Activated T-helper 2 cell treated with anti-CD3 and anti-CD28 coated beads, Interferon-gamma antibody, Interleukin-2, Interleukin-4, amounts not matched to agents 10 μg/mL and 5 μg/mL and 100 μg/mL, durations not matched to agents 14 hours and 24 hours and 36 hours (primary cell): ENCODE measurements at regions not wholly inside any gene's neighbourhood (a gene's known extent, or its start where the extent isn't known, plus 50 kb on each side); places are given as distances from the start of the nearest gene placed in this dataset.

Experiments
- DNase-seq: peaks from one replicate; pipeline ENCODE4 v3.0.0; 2021; ENCODE audit warnings: low spot score
- H3K27ac Mint-ChIP-seq: one replicate; pipeline ENCODE4 v1.8.0; 2021; ENCODE audit warnings: mixed read lengths
- H3K27me3 Mint-ChIP-seq: one replicate; pipeline ENCODE4 v1.8.0; 2021; ENCODE audit warnings: low read depth, mixed read lengths
- H3K36me3 Mint-ChIP-seq: one replicate; pipeline ENCODE4 v1.8.0; 2021; ENCODE audit warnings: low read depth, mixed read lengths
- H3K4me1 Mint-ChIP-seq: one replicate; pipeline ENCODE4 v1.8.0; 2021; ENCODE audit warnings: low read depth, mixed read lengths
- H3K4me3 Mint-ChIP-seq: one replicate; pipeline ENCODE4 v1.8.0; 2021; ENCODE audit warnings: low read depth, mild to moderate bottlenecking, moderate library complexity, mixed read lengths
- H3K9me3 Mint-ChIP-seq: one replicate; pipeline ENCODE4 v1.8.0; 2021; ENCODE audit warnings: mixed read lengths
- intact Hi-C: fragments of 100-400 bp; cut with micrococcal nuclease; formaldehyde crosslinking; loops from one replicate; pipeline ENCODE4 v1.15.1; 2023

- H3K27ac Mint-ChIP-seq: peak overlapping the region; percentile 60
- no peak for DNase-seq
- no peaks in the 10 kb centered on the region for H3K9me3 Mint-ChIP-seq
- H3K27me3 Mint-ChIP-seq: peaks cover 14% of the 10 kb centered on the region
- intact Hi-C loops: loop anchor here (1.0 to 5.0 kb wide), 5 partner anchors 16 to 258 kb away; no protein-coding TSS in a partner anchor
- H3K4me1 Mint-ChIP-seq: peaks cover 46% of the 10 kb centered on the region
- no peaks in the 10 kb centered on the region for H3K36me3 Mint-ChIP-seq
- H3K4me3 Mint-ChIP-seq: peak overlapping the region; percentile 27
These were observed 72.1 kb downstream of the S1PR1 start for GRCh38 chr1:101308935-101309333.

DNA sequence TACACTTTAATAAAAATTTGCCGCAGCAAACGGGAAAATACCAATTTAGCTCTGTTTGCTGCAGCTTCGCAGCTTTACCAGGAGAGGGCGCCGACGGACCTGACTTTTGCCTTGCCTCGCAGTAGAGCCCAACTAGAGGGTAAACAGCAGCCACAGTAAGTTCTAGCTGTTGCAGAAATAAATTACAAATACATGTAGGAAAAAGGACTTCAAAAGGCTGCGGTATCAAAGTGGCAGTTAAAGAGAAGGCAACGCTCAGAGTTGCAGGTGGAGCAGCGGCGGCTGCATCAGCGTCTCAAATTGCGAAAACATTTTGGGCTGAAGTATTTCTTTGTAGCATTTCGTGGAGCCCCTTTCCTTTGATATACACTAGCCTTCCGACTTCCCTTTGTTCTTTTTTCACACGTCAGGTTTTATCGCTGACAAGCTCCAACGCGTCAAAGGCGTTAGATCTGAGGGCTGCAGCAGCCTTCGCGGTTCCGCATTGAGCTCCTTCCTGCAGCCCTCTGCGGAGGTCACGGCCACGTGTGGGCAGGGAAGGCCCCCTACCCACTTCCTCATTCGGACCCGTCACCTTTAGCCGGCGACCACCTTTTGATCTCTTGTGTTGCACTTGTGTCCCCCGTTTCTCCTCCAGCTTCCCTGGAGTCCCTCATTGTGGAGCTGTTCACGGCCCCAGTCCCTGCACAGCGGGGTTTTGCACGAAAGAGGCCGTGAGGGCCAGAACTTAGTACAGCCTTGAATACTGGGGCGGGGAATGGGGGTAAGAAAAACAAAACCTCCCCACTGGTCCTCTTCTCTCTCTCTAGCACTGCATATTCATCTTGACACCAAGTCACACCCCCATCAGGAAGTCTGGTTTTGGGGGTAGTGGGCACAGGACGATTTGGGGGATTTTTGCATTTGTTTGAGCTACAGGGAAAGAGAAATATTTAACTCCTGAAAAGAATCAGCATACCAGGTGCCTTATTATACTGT, 72.8 kb downstream of the S1PR1 start:
- peak overlapping the region; percentile 71 for H3K4me3 Mint-ChIP-seq
- peaks cover 51% of the 10 kb centered on the region for H3K4me1 Mint-ChIP-seq
- DNase-seq: peak; percentile 58
- intact Hi-C loops: loop anchor here (1.0 to 5.0 kb wide), 5 partner anchors 16 to 258 kb away; no protein-coding TSS in a partner anchor
- peak overlapping the region; percentile 77 for H3K27ac Mint-ChIP-seq
- no peaks in the 10 kb centered on the region for H3K36me3 Mint-ChIP-seq
- no peaks in the 10 kb centered on the region for H3K9me3 Mint-ChIP-seq
- H3K27me3 Mint-ChIP-seq: peaks cover 14% of the 10 kb centered on the region

DNA sequence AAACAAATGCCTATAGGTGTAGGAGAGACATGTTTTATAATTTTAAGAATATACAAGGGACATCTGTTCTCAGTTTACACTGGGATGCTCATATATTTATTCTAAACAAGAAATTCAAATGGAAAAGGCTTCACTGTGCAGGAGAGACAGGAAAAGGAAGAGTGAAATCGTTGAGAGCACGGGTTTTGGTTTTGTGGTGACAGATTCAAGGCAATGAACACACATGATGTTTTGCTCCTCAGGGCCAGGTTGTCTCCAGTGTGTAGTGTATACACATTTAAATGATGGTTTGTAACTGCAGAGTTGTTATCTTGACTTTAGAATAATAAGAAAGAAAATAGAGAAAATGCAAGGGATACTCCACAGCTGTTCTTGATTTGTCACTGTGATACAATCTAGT, 73.7 kb downstream of the S1PR1 start:
- intact Hi-C loops: no loop called here
- no peaks in the 10 kb centered on the region for H3K9me3 Mint-ChIP-seq
- DNase-seq: no peak
- peak overlapping the region; percentile 71 for H3K4me3 Mint-ChIP-seq
- H3K4me1 Mint-ChIP-seq: peaks cover 51% of the 10 kb centered on the region
- H3K36me3 Mint-ChIP-seq: no peaks in the 10 kb centered on the region
- H3K27me3 Mint-ChIP-seq: peaks cover 16% of the 10 kb centered on the region
- no peak overlapping the region for H3K27ac Mint-ChIP-seq

DNA sequence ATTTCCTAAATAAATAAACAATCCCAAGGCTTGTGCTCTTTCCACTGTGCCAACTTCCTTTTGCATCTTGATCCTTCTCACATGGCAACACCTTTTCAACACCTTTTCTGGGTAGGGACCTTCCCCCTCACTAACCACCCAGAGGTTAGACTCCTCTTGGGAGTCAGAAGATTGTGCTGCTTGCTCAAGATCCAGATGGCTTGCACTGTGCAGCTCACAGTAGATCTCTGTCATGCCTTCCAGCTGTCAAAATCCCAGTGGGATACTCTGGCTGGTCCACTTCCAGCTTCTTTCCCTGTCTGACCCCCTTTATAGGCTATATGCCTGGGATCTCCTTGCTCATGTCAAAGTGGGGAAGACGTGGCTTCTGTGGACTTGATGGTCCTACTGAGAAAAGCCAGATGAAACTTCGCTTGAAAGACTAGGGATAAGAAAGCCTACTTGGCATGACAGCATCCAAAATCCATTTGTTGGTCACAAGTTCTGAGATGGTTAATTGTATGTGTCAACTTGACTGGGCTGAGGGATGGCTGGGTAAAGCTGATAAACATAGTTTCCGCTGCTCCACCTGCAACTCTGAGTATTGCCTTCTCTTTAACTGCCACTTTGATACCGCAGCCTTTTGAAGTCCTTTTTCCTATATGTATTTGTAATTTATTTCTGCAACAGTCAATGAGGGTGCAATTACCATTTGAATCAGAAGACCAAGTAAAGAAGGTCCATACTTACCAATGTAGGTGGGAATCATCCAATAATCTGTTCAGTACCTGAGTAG, 74.5 kb downstream of the S1PR1 start:
- H3K9me3 Mint-ChIP-seq: no peaks in the 10 kb centered on the region
- H3K4me3 Mint-ChIP-seq: peak overlapping the region; percentile 61
- no peak overlapping the region for H3K27ac Mint-ChIP-seq
- H3K27me3 Mint-ChIP-seq: peaks cover 20% of the 10 kb centered on the region
- H3K36me3 Mint-ChIP-seq: no peaks in the 10 kb centered on the region
- intact Hi-C loops: loop anchor here (1.0 kb wide), 1 partner anchor 27 kb away; no protein-coding TSS in a partner anchor
- DNase-seq: no peak
- peaks cover 51% of the 10 kb centered on the region for H3K4me1 Mint-ChIP-seq

- H3K27ac Mint-ChIP-seq: no peak overlapping the region
- H3K36me3 Mint-ChIP-seq: no peaks in the 10 kb centered on the region
- H3K4me3 Mint-ChIP-seq: peak overlapping the region; percentile 61
- no peaks in the 10 kb centered on the region for H3K9me3 Mint-ChIP-seq
- H3K4me1 Mint-ChIP-seq: peaks cover 51% of the 10 kb centered on the region
- peaks cover 22% of the 10 kb centered on the region for H3K27me3 Mint-ChIP-seq
- DNase-seq: no peak
- intact Hi-C loops: no loop called here
These were observed 75.3 kb downstream of the S1PR1 start for GRCh38 chr1:101312147-101312546.

DNA sequence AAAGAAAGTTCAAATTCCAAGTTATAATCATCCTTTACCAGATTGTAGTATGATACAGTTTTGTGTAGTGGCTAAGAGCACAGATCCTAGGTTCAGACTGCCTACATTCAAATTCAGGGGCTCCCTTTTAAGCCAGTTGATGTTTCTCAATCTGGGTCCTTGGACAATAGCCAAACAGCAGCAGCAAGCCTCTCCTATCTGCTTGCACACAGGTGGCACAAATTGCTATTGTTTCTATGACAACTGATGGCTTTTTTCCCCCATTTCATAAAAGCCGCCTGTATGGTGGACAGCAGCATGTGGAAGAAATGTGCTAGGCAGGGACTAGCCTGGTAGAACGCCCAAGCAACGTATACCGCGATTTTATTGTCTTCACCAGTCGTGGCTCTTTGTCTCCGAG, 76.5 kb downstream of the S1PR1 start:
- intact Hi-C loops: no loop called here
- Mint-ChIP-seq H3K4me1 (peaks cover 49% of the 10 kb centered on the region), H3K27me3 (peaks cover 28% of the 10 kb centered on the region), H3K36me3 (no peaks in the 10 kb centered on the region), H3K4me3 (no peak overlapping the region), H3K9me3 (no peaks in the 10 kb centered on the region), H3K27ac (no peak overlapping the region)
- no peak for DNase-seq

DNA sequence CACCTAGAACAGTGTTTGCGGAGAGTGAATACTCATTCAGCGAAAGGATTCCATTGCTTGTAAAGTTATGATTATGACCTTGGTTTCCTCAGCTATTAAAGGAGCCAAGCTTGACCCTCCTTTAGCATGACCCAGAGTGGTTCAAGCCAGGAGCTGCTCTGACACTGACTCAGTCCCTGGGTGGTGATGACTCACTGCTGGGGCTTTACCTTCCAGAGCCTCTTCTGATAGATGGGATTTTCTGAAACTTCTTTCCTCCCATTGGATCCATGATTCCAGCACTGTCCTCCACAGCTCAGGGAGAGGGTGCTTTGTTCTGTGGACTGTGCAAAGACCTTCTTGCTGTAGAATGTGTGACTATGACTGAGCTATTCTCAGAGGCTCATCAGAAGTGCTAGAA, 77.4 kb downstream of the S1PR1 start:
- H3K9me3 Mint-ChIP-seq: no peaks in the 10 kb centered on the region
- H3K27me3 Mint-ChIP-seq: peaks cover 33% of the 10 kb centered on the region
- no peaks in the 10 kb centered on the region for H3K36me3 Mint-ChIP-seq
- DNase-seq: no peak
- no peak overlapping the region for H3K4me3 Mint-ChIP-seq
- intact Hi-C loops: no loop called here
- no peak overlapping the region for H3K27ac Mint-ChIP-seq
- H3K4me1 Mint-ChIP-seq: peaks cover 45% of the 10 kb centered on the region

DNA sequence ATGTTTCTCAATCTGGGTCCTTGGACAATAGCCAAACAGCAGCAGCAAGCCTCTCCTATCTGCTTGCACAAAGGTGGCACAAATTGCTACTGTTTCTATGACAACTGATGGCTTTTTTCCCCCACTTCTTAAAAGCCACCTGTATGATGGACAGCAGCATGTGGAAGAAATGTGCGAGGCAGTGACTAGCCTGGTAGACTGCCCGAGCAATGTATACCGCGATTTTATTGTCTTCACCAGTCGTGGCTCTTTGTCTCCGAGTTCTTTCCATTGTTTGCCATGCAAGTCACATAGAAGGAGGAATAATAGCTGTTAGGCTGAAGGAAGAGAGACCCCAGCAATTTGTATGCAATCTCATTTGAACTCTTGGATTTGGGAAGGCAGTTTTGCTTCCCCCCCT, 79.4 kb downstream of the S1PR1 start:
- H3K4me3 Mint-ChIP-seq: no peak overlapping the region

DNA sequence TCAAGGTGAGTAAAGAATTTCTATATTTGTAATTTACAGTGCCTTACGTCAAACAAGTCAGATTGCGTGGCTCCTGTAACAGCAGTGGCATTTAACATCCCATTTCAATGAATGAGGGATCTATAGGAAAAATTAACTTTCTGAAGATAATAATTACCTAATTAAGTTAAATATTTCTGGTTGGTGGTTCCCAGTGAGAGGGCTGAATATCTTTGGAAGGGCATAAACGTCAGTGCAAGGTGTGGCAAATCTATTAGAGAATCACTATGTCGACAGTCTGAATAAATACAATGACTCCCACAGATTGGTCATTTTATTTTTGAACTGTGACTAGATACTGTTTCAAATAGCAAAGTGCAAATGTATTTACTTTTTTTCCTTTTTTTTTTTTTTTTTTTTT, 80.0 kb downstream of the S1PR1 start:
- H3K9me3 Mint-ChIP-seq: no peaks in the 10 kb centered on the region
- H3K4me1 Mint-ChIP-seq: peaks cover 22% of the 10 kb centered on the region
- H3K27ac Mint-ChIP-seq: no peak overlapping the region
- H3K36me3 Mint-ChIP-seq: no peaks in the 10 kb centered on the region
- no peak overlapping the region for H3K4me3 Mint-ChIP-seq
- intact Hi-C loops: no loop called here
- no peak for DNase-seq
- peaks cover 44% of the 10 kb centered on the region for H3K27me3 Mint-ChIP-seq

More for the DNA sequence above, 79.4 kb downstream of the S1PR1 start:
- no peak for DNase-seq
- Mint-ChIP-seq H3K9me3 (no peaks in the 10 kb centered on the region), H3K36me3 (no peaks in the 10 kb centered on the region), H3K27ac (no peak overlapping the region), H3K4me1 (peaks cover 27% of the 10 kb centered on the region), H3K27me3 (peaks cover 38% of the 10 kb centered on the region)
- intact Hi-C loops: no loop called here

GRCh38 chr1:101317590-101317989, 80.8 kb downstream of the S1PR1 start:
- no peak for DNase-seq
- H3K4me1 Mint-ChIP-seq: peaks cover 14% of the 10 kb centered on the region
- peaks cover 49% of the 10 kb centered on the region for H3K27me3 Mint-ChIP-seq
- intact Hi-C loops: no loop called here
- no peak overlapping the region for H3K4me3 Mint-ChIP-seq
- no peaks in the 10 kb centered on the region for H3K36me3 Mint-ChIP-seq
- no peaks in the 10 kb centered on the region for H3K9me3 Mint-ChIP-seq
- no peak overlapping the region for H3K27ac Mint-ChIP-seq

DNA sequence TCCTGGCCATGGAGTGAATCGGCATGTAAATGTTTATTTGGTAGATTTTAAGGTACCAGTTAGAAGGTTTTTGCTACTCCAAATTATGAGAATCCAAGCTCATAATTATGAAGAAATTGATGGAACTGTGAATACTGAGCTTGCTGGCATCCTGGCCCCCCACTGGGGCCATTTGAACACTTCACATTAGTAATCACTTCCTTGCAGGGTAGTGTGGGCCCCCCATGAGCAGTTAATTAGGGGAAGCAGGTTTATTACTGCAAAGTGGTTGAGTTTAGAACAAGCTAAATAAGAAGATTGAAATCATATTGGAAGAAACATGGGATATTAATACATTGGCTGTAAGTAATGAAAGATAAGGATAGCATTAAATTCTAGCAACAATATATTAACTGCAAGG, 86.7 kb downstream of the S1PR1 start:
- Mint-ChIP-seq H3K9me3 (no peaks in the 10 kb centered on the region), H3K27ac (no peak overlapping the region), H3K36me3 (no peaks in the 10 kb centered on the region), H3K4me1 (no peaks in the 10 kb centered on the region), H3K4me3 (no peak overlapping the region), H3K27me3 (peaks cover 56% of the 10 kb centered on the region)
- DNase-seq: no peak
- intact Hi-C loops: no loop called here

GRCh38 chr1:101325144-101325543, 88.3 kb downstream of the S1PR1 start:
- no peak for DNase-seq
- H3K9me3 Mint-ChIP-seq: no peaks in the 10 kb centered on the region
- H3K4me3 Mint-ChIP-seq: no peak overlapping the region
- no peak overlapping the region for H3K27ac Mint-ChIP-seq
- H3K4me1 Mint-ChIP-seq: no peaks in the 10 kb centered on the region
- intact Hi-C loops: no loop called here
- H3K27me3 Mint-ChIP-seq: peaks cover 57% of the 10 kb centered on the region
- H3K36me3 Mint-ChIP-seq: no peaks in the 10 kb centered on the region
